Fibroblast of lung (primary cell): ENCODE measurements at regions not wholly inside any gene's neighbourhood (a gene's known extent, or its start where the extent isn't known, plus 50 kb on each side); places are given as distances from the start of the nearest gene placed in this dataset.

Experiments
- DNase-seq, 2 donors: peaks; one replicate each; pipeline versions ENCODE4 v3.0.0 to v3.0.0-alpha.2; 2010; ENCODE audit warnings: low read depth in 2 of 2
- H2AFZ ChIP-seq: 2 replicates; pipeline ENCODE4 v1.5.1; 2012; ENCODE audit warnings: low read length, control low read depth, inconsistent platforms
- H3K27ac ChIP-seq: 2 replicates; pipeline ENCODE4 v1.5.1; 2011; ENCODE audit warnings: low read length, control low read depth; ENCODE audit not compliant: insufficient read depth
- H3K27me3 ChIP-seq: 2 replicates; pipeline ENCODE4 v1.5.1; 2011; ENCODE audit warnings: mild to moderate bottlenecking, low read length; ENCODE audit not compliant: control insufficient read depth, insufficient read depth
- H3K36me3 ChIP-seq: 2 replicates; pipeline ENCODE4 v1.5.1; 2011; ENCODE audit warnings: low read length; ENCODE audit not compliant: control insufficient read depth, insufficient read depth
- H3K4me1 ChIP-seq: 2 replicates; pipeline ENCODE4 v1.5.1; 2011; ENCODE audit warnings: low read length; ENCODE audit not compliant: control insufficient read depth, insufficient read depth; ENCODE audit errors: extremely low read depth
- H3K4me2 ChIP-seq: 2 replicates; pipeline ENCODE4 v1.5.1; 2011; ENCODE audit warnings: low read length, control low read depth; ENCODE audit not compliant: insufficient read depth; ENCODE audit errors: extremely low read depth
- H3K4me3 ChIP-seq, 4 experiments: fragments of 200-600 bp in 1 of 4; sonication (generic) in 1 of 4; replicated peaks in 1 of 4; 2 replicates each; pipeline ENCODE4 v1.5.1; 2011 to 2016; ENCODE audit warnings: low read length in 4 of 4, low read depth in 3 of 4, mild to moderate bottlenecking in 3 of 4, control low read depth in 2 of 4, inconsistent platforms in 1 of 4, mixed read lengths in 1 of 4; ENCODE audit not compliant: insufficient read depth in 1 of 4; ENCODE audit errors: control extremely low read depth in 1 of 4
- H3K79me2 ChIP-seq: 2 replicates; pipeline ENCODE4 v1.5.1; 2012; ENCODE audit warnings: mild to moderate bottlenecking, low read length, inconsistent platforms; ENCODE audit not compliant: control insufficient read depth, insufficient read depth
- H3K9ac ChIP-seq: 2 replicates; pipeline ENCODE4 v1.5.1; 2011; ENCODE audit warnings: mild to moderate bottlenecking, low read length, control low read depth; ENCODE audit not compliant: insufficient read depth
- H3K9me3 ChIP-seq: 2 replicates; pipeline ENCODE4 v1.5.1; 2012; ENCODE audit warnings: low read depth, low read length; ENCODE audit not compliant: control insufficient read depth, insufficient read depth
- H4K20me1 ChIP-seq: 2 replicates; pipeline ENCODE4 v1.5.1; 2011; ENCODE audit warnings: low read length; ENCODE audit not compliant: control insufficient read depth, insufficient read depth; ENCODE audit errors: extremely low read depth
- CTCF ChIP-seq, 2 donors: IDR thresholded peaks in 1 of 2; conservative IDR thresholded peaks in 1 of 2; 1 replicate in 1 of 2; 2 replicates in 1 of 2; pipeline ENCODE4 v1.5.1; 2011 to 2012; ENCODE audit warnings: low read length in 2 of 2, control low read depth in 1 of 2, inconsistent platforms in 1 of 2, low read depth in 1 of 2, mild to moderate bottlenecking in 1 of 2
- EZH2 ChIP-seq: IDR thresholded peaks from 2 replicates; pipeline ENCODE4 v1.5.1; 2012; ENCODE audit warnings: low read length, control low read depth, mild to moderate bottlenecking; ENCODE audit errors: missing control alignments

DNA sequence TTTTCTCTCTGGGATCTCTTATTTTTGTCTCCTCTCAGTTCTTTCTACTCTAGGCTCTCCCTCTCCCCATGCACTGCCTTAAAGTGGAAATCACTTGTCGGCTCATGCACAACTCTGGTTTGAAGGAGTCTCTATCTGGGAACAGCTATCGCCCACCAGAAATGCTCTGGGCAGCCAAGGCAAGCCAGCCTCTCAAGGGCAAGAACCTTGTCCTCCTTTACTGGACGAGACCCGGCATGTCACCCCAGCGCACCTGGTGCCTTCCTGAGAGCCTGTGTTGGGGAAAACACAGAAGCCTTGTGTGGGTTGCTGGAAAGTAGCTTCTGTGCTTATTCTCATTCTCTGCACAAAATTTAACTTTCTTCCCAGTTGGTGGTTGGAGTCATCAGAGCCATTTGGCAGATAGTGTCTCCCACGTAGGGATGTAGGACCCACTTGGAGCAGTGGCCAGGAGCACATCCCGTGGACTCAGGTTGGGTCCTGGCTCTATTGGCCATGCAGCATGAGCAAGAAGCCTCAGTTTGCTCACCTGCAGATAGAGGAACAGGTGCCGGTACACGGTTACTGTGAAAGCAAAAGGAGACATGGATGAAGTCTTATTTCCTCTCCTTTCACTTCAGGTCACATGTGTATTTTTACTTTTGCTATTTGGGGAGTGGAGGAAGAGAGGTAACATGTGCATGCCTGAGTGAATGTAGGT, 165.3 kb downstream of the IRX2 start:
- H3K27ac ChIP-seq, result no peak overlapping the region
- H3K9ac ChIP-seq, result no peak overlapping the region
- H4K20me1 ChIP-seq, result no peaks in the 10 kb centered on the region
- H3K4me2 ChIP-seq, result no peak overlapping the region
- no peaks in the 10 kb centered on the region for H3K9me3 ChIP-seq
- H3K79me2 ChIP-seq, result no peaks in the 10 kb centered on the region
- H3K36me3 ChIP-seq, result no peaks in the 10 kb centered on the region
- H2AFZ ChIP-seq, result no peak overlapping the region
- no peak overlapping the region for H3K4me3 ChIP-seq
- no peak for DNase-seq
- no peaks in the 10 kb centered on the region for H3K27me3 ChIP-seq
- H3K4me1 ChIP-seq, result no peaks in the 10 kb centered on the region
- no peak for TF ChIP-seq EZH2
- TF ChIP-seq CTCF (conservative IDR thresholded peaks at IDR 0.05 in 1 of 2, IDR thresholded peaks at IDR 0.05 in 1 of 2; ENCODE audit: low read depth in 1 of 2, low read length in 2 of 2), result no peak

GRCh38 chr5:2584579-2585269, 166.8 kb downstream of the IRX2 start:
- H3K9me3 ChIP-seq, result no peaks in the 10 kb centered on the region
- no peak overlapping the region for H3K4me2 ChIP-seq
- H3K27ac ChIP-seq, result no peak overlapping the region
- no peak overlapping the region for H2AFZ ChIP-seq
- H3K27me3 ChIP-seq, result no peaks in the 10 kb centered on the region
- no peak overlapping the region for H3K9ac ChIP-seq
- no peaks in the 10 kb centered on the region for H4K20me1 ChIP-seq
- no peaks in the 10 kb centered on the region for H3K79me2 ChIP-seq
- TF ChIP-seq EZH2 (no peak), CTCF (conservative IDR thresholded peaks at IDR 0.05 in 1 of 2, IDR thresholded peaks at IDR 0.05 in 1 of 2; ENCODE audit: low read depth in 1 of 2, low read length in 2 of 2) (no peak)
- H3K4me1 ChIP-seq, result no peaks in the 10 kb centered on the region
- no peak for DNase-seq
- H3K36me3 ChIP-seq, result no peaks in the 10 kb centered on the region
- no peak overlapping the region for H3K4me3 ChIP-seq

GRCh38 chr5:2582507-2582906, 169.0 kb downstream of the IRX2 start:
- no peak overlapping the region for H2AFZ ChIP-seq
- TF ChIP-seq CTCF (conservative IDR thresholded peaks at IDR 0.05 in 1 of 2, IDR thresholded peaks at IDR 0.05 in 1 of 2; ENCODE audit: low read depth in 1 of 2, low read length in 2 of 2), result no peak
- no peaks in the 10 kb centered on the region for H3K36me3 ChIP-seq
- H3K9me3 ChIP-seq, result no peaks in the 10 kb centered on the region
- no peak for DNase-seq
- H3K4me3 ChIP-seq, result no peak overlapping the region
- no peaks in the 10 kb centered on the region for H3K4me1 ChIP-seq
- H3K27ac ChIP-seq, result no peak overlapping the region
- no peaks in the 10 kb centered on the region for H3K79me2 ChIP-seq
- H3K9ac ChIP-seq, result no peak overlapping the region
- no peaks in the 10 kb centered on the region for H3K27me3 ChIP-seq
- no peak overlapping the region for H3K4me2 ChIP-seq
- H4K20me1 ChIP-seq, result no peaks in the 10 kb centered on the region
